Left hindlimb (tissue), 1 donor: ENCODE measurements at regions not wholly inside any gene's neighbourhood (a gene's known extent, or its start where the extent isn't known, plus 50 kb on each side); places are given as distances from the start of the nearest gene placed in this dataset.

Experiments used
- DNase-seq: peaks from one replicate; pipeline ENCODE4 v3.0.0-alpha.2; 2018

DNA sequence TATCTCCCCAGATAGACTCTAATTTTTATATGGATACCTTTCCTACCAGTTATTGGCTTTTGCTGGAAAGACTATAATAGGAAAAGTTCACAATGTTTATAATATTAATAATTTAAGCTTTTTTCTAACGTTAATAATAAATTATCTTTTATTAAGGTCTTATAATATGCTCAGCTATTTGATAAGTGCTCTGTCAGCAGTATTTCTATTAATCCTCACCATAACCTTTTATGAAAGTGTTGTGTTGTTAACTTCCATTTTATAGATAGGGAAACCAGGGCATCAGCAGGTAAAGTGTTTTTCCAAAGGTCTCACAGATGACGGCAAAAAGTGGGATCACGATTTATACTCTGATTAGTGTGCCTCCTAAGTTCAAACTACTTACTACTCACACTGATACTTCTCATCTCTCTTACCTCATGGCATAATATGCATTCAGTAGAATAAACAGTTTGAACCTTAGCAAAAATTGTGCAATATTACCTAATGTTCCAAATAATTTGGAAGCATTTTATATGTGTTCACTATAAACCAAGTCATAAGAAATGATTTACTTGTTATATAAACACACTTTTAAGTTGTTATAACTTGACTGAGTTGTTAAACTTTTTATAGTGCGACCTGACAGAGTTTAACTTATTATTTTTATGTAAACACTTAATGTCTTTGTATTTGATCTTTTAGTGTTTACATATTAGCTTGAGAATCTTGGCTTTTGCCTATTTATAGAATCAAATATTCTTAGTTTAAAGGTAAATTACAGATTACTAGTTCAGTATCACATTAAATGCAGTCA is 274.9 kb upstream of the DCBLD2 start:
- no peak for DNase-seq

DNA sequence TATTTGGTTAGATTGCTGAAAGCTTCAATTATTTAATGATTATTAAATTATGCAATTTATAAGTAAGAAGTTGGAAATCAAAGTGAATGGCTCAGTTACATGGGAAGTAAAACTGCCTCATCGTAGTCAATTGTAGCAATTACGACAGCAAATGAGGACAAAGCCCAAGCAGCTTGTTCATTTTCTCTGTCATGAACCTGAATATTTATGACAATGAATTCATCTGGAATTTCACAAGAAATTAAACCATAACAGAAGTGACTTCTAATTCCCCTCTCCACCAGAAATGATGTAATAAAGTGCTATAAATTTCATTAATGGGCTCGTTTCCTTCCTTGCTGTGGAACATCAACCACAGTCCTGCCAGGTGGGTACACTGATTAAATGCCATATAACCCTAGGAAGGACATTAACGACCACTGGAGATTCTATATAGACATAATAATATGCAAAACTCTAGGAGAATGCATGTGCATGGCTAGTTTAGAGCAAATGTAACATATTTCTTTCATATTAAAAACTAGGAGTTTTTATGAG is 273.8 kb upstream of the DCBLD2 start:
- no peak for DNase-seq

DNA sequence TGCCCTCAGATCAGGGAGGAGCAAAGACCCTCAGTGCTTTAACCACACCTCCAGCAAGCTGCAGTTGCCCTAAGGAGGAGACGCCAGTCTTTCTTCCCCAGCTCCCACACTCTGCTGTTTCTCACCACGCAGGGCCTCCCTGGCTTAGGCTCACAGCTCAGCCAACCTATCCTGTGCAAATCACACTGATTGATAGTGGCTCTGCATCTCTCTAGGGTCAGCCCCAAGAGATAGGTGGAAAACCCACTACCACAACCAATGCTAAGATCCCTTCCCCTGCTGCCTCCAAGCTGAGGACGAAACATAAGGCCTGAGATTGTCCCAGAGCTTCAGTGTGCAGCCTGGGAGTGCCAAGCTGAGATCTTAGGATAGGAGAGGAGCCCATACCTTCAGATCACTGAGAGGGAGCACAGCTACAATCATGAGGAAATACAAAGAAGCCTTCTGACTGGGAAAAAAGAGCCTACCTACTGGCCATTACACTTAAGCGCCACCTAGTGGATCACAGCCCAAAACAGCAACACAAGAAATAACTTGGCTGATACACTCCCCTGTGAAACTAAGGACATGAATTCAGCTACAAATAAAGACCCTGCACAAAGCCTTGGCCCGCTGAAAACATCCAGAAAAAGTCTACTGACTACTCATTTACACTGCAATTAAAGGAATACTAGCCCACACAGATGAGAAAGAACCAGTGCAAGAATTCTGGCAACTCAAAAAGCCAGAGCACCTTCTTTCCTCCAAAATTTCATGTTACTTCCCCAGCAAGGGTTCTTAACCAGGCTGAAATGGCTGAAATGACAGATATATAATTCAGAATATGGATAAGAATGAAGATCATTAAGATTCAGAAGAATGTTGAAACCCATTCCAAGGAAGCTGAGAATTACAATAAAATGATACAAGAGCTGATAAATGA is 271.5 kb upstream of the DCBLD2 start:
- DNase-seq: no peak

GRCh38 chr3:99171800-99172199 is 270.3 kb upstream of the DCBLD2 start:
- no peak for DNase-seq

- DNase-seq: no peak
These were observed 269.5 kb upstream of the DCBLD2 start for GRCh38 chr3:99170867-99171517.

DNA sequence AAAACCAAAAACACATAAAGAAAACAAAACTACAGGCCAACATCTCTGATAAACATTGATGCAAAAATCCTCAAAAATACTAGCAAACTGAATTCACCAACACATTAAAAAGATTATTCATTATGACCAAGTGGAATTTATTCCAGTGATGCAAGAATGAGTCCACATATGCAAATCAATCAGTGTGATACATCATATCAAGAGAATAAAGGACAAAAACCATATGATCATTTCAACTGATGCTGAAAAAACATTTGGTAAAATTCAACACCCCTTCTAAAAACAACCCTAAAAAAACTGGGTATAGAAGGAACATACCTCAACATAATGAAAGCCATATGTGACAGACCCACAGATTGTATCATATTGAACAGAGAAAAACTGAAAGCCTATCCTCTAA is 265.6 kb upstream of the DCBLD2 start:
- no peak for DNase-seq

DNA sequence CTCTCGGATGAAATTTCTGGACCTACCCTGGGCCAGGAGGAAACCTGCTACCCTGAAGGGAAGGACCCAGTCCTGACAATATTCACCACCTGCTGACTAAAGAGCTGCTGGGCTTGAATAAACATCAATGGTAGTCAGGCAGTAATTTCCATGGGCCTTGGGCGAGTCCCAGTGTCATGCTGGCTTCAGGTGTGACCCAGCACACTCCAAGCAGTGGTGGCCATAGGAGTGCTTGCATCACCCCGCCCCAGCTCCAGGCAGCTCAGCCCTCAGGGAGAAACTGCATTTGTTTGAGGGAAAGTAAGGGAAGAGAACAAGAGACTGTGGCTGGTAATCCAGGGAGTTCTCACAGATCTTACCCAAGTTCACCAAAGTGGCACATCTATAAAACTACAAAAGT is 261.8 kb upstream of the DCBLD2 start:
- no peak for DNase-seq

GRCh38 chr3:99159220-99159762 is 257.8 kb upstream of the DCBLD2 start:
- DNase-seq: no peak

GRCh38 chr3:99145031-99145430 is 243.5 kb upstream of the DCBLD2 start:
- DNase-seq: no peak

- no peak for DNase-seq
These were observed 242.0 kb upstream of the DCBLD2 start for GRCh38 chr3:99143493-99143892.

DNA sequence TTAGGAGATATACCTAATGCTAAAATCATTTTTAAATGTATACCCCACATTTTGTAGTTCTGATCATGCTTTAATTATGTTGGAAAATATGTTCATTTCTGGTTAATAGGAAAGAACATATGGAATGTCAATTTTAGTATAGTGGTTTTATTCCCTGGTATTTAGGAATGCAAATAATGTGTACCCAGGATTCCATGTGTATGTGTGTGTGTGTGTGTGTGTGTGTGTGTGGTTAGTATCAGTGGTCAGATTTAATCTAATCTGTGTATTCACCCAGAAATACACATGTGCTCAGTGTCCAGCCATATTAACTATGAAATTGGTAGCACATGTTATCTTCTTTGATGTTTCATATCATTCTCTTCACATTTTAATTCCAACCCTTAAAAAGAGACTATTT is 233.5 kb upstream of the DCBLD2 start:
- DNase-seq: no peak

- no peak for DNase-seq
These were observed 230.4 kb upstream of the DCBLD2 start for GRCh38 chr3:99131876-99132275.

DNA sequence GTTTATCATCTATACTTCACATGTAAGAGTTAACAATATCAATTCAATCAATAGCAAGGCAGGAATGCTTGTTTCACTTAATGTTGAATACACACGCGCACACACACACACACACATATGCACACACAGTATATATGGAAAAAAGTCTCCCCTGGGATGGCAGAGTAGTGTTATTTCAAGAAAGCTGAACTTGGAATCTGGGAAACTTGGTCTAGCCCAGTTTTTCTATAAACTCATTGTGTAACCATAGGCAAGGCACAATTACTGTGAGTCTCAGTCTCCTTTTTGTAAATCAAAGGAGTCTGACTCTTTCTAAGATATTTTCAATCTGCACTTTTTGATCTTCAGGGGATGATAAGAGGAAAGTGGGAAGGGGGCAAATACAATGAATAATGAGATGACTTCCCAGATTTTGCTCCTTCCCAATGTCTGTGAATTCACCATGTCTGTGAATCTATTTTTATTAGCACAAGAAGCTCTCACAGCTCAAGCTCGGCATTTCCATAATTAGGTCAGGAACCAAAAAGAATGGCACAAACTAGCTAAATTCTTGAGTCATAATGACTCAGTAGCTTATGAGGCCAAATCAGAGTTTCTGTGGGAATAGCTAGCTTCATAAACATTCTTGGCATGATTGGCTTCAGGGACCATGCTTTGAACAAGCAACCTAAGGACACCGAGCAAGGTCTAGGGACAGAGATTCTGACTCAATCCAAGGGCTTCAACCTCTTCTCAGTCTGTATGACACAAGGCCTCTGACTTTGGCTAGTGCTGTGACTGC is 227.4 kb upstream of the DCBLD2 start:
- DNase-seq: no peak

GRCh38 chr3:99128235-99128634 is 226.7 kb upstream of the DCBLD2 start:
- no peak for DNase-seq

GRCh38 chr3:99126316-99126715 is 224.8 kb upstream of the DCBLD2 start:
- no peak for DNase-seq

DNA sequence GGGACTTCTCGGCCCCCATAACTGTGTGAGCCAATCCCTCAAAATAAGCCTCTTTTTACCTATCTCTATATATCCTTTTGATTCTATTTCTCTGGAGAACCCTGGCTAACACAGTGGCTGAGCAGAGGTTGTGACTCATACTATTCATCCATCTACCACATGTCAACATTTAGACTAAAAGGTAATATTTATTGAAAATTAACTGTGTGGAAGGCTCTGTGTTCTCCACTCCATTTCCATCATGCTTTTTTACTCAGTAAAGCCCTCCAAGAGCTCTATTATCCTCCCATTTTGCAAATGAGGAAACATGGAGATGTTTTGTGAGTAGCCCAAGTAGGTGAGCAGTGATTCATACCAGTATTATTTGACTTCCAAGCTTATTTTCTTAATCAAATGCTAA is 217.9 kb upstream of the DCBLD2 start:
- DNase-seq: no peak

DNA sequence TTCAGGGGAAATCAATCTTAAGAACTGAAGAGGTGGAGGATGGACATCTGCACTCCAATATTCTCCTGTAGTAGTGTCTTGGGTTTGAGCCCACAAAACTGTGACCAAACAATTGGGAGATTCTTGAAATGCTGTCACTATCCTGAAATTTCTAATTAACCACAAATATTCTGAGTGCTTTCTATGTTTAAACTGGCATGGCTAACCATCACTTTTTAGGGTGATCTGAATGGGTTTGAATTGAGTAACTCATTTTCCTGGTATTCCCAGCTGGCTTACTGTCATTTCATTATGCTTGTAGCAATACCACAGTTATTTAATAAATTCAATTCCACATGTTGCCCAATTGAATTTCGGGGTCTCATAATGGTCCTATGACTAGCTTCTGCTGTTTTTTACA is 216.9 kb upstream of the DCBLD2 start:
- DNase-seq: no peak

- no peak for DNase-seq
These were observed 213.2 kb upstream of the DCBLD2 start for GRCh38 chr3:99114565-99115291.

DNA sequence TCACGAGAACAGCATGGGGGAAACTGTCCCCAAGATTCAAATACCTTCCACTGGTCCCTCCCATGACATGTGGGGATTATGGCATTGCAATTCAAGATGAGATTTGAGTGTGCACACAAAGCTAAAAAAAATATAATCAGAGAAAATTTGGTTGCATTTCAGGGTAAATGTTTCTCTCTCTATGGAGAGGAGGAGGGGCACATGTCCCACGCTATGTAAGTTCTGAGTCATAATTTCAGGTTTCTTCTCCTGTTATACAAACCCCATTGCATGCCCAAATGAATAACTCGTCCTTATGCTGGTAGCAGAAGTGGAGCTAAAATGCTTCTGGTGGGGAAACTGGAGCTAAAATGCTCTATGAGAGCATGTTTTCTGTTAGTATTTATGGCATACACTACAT is 209.7 kb upstream of the DCBLD2 start:
- DNase-seq: no peak

- DNase-seq: no peak
These were observed 208.9 kb upstream of the DCBLD2 start for GRCh38 chr3:99110401-99110800.

DNA sequence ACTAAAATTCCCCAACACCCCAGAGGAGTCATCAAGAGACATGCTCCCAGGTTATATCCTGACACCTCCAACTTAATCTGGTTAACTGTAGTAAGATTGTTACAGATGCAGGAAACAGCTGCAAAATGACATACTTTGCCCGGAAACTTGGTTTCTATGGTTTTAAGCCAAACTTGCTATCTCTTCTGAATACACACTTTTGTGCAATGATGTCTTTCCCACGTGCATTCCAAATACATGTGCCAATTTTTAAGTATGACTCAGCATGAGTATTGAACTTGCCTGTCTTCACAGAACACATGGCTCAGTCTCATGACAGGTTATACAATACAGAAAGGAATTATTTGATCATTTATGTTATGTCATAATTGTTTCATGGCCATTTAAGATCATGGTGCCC is 207.0 kb upstream of the DCBLD2 start:
- no peak for DNase-seq

- DNase-seq: no peak
These were observed 193.1 kb upstream of the DCBLD2 start for GRCh38 chr3:99094606-99095005.
